OCI-LY1 (cell line): ENCODE measurements at regions not wholly inside any gene's neighbourhood (a gene's known extent, or its start where the extent isn't known, plus 50 kb on each side); places are given as distances from the start of the nearest gene placed in this dataset.

ENCODE experiments used
- H2AFZ ChIP-seq: fragments of 200-600 bp; sonication (generic), shearing (Covaris generic); 2 replicates; pipeline ENCODE4 v1.6.0; 2014; ENCODE audit warnings: antibody characterized with exemption, mild to moderate bottlenecking, low read length
- H3F3A ChIP-seq: fragments of 200-600 bp; sonication (generic), shearing (Covaris generic); 2 replicates; pipeline ENCODE4 v1.6.0; 2014; ENCODE audit warnings: mild to moderate bottlenecking, antibody characterized with exemption, low read length, moderate library complexity; ENCODE audit not compliant: insufficient read depth
- H3K27ac ChIP-seq: fragments of 200-600 bp; sonication (generic); 2 replicates; pipeline ENCODE4 v1.5.1; 2014; ENCODE audit warnings: low read length, mixed run types, mild to moderate bottlenecking, low read depth; ENCODE audit not compliant: poor library complexity, severe bottlenecking
- H3K27me3 ChIP-seq: fragments of 200-600 bp; sonication (generic); 2 replicates; pipeline ENCODE4 v1.6.0; 2014; ENCODE audit warnings: antibody characterized with exemption, mild to moderate bottlenecking, low read length, moderate library complexity; ENCODE audit not compliant: insufficient read depth
- H3K36me3 ChIP-seq: fragments of 200-600 bp; sonication (generic); 2 replicates; pipeline ENCODE4 v1.6.1; 2014; ENCODE audit warnings: mild to moderate bottlenecking, antibody characterized with exemption, low read length, moderate library complexity, mixed read lengths; ENCODE audit not compliant: insufficient read depth
- H3K4me1 ChIP-seq: fragments of 200-600 bp; sonication (generic); 2 replicates; pipeline ENCODE4 v1.5.1; 2014; ENCODE audit warnings: mild to moderate bottlenecking, low read length, moderate library complexity; ENCODE audit not compliant: insufficient read depth, severe bottlenecking
- H3K4me2 ChIP-seq: fragments of 200-600 bp; sonication (generic), shearing (Covaris generic); 2 replicates; pipeline ENCODE4 v1.6.1; 2014; ENCODE audit warnings: low read length
- H3K4me3 ChIP-seq: fragments of 200-600 bp; sonication (generic); 2 replicates; pipeline ENCODE4 v1.5.1; 2014; ENCODE audit warnings: low read length, low read depth, mild to moderate bottlenecking, mixed read lengths; ENCODE audit not compliant: poor library complexity, severe bottlenecking
- H3K79me2 ChIP-seq: fragments of 200-600 bp; shearing (Covaris generic); 2 replicates; pipeline ENCODE4 v1.6.1; 2016; ENCODE audit warnings: mixed run types, low read length, mixed read lengths; ENCODE audit not compliant: insufficient read depth
- H3K9ac ChIP-seq: fragments of 200-600 bp; sonication (generic), shearing (Covaris generic); 2 replicates; pipeline ENCODE4 v1.6.1; 2014; ENCODE audit warnings: mild to moderate bottlenecking, low read length, mixed read lengths
- H3K9me2 ChIP-seq: fragments of 200-600 bp; sonication (generic), shearing (Covaris generic); 2 replicates; pipeline ENCODE4 v1.6.1; 2014; ENCODE audit warnings: low read depth, mild to moderate bottlenecking, low read length, mixed read lengths
- H3K9me3 ChIP-seq: fragments of 200-600 bp; shearing (Covaris generic); 2 replicates; pipeline ENCODE4 v1.6.1; 2014; ENCODE audit warnings: low read length, mixed read lengths
- H4K20me1 ChIP-seq: fragments of 200-600 bp; sonication (generic), shearing (Covaris generic); 2 replicates; pipeline ENCODE4 v1.6.0; 2016; ENCODE audit warnings: mild to moderate bottlenecking, low read length; ENCODE audit not compliant: insufficient read depth
- EZH2 ChIP-seq: fragments of 200-600 bp; sonication (generic), shearing (Covaris generic); IDR thresholded peaks from 2 replicates; pipeline ENCODE4 v1.8.0; 2017; ENCODE audit warnings: borderline replicate concordance, mixed run types, mild to moderate bottlenecking, antibody characterized with exemption, low read length, moderate library complexity, mixed read lengths
- TF ChIP-seq, protein P1 (sequence below): fragments of 200-600 bp; sonication (generic), shearing (Covaris generic); IDR thresholded peaks from 2 replicates; pipeline ENCODE4 v1.5.1; 2017; ENCODE audit warnings: mild to moderate bottlenecking, antibody characterized with exemption, low read length, moderate library complexity, mixed read lengths

GRCh38 chr9:18159254-18159653, 314.7 kb upstream of the ADAMTSL1 start:
- no peak overlapping the region for H3K4me2 ChIP-seq
- H3K9me2 ChIP-seq = no peaks in the 10 kb centered on the region
- no peaks in the 10 kb centered on the region for H3K9me3 ChIP-seq
- no peaks in the 10 kb centered on the region for H3K27me3 ChIP-seq
- H3K27ac ChIP-seq = no peak overlapping the region
- no peaks in the 10 kb centered on the region for H3K36me3 ChIP-seq
- no peak overlapping the region for H2AFZ ChIP-seq
- TF ChIP-seq, protein P1, sequence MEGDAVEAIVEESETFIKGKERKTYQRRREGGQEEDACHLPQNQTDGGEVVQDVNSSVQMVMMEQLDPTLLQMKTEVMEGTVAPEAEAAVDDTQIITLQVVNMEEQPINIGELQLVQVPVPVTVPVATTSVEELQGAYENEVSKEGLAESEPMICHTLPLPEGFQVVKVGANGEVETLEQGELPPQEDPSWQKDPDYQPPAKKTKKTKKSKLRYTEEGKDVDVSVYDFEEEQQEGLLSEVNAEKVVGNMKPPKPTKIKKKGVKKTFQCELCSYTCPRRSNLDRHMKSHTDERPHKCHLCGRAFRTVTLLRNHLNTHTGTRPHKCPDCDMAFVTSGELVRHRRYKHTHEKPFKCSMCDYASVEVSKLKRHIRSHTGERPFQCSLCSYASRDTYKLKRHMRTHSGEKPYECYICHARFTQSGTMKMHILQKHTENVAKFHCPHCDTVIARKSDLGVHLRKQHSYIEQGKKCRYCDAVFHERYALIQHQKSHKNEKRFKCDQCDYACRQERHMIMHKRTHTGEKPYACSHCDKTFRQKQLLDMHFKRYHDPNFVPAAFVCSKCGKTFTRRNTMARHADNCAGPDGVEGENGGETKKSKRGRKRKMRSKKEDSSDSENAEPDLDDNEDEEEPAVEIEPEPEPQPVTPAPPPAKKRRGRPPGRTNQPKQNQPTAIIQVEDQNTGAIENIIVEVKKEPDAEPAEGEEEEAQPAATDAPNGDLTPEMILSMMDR = no peak
- no peak for TF ChIP-seq EZH2
- H3F3A ChIP-seq = no peaks in the 10 kb centered on the region
- no peak overlapping the region for H3K4me3 ChIP-seq
- no peaks in the 10 kb centered on the region for H4K20me1 ChIP-seq
- no peak overlapping the region for H3K9ac ChIP-seq
- no peaks in the 10 kb centered on the region for H3K4me1 ChIP-seq
- no peaks in the 10 kb centered on the region for H3K79me2 ChIP-seq

DNA sequence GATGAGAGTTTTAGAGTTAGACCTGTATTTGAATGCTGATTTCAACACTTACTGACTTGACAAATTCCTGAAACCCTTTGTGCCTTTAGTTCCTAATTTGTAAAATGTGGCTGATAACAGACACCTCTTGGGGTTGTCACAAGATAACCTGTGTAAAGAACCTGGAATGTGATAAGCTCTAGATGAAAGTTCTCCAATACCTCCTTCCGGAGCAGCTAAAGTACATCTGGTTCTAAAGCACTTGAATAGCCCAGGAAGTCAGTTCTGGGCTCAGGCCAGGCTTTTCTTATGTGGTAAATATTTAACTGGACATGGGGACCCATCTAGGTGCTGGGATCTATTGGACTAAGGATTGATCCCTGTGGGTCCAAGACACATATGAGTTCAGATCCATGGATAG, 310.8 kb upstream of the ADAMTSL1 start:
- no peaks in the 10 kb centered on the region for H3K9me2 ChIP-seq
- no peak overlapping the region for H3K27ac ChIP-seq
- no peaks in the 10 kb centered on the region for H3K36me3 ChIP-seq
- no peaks in the 10 kb centered on the region for H3K27me3 ChIP-seq
- H4K20me1 ChIP-seq = no peaks in the 10 kb centered on the region
- no peak overlapping the region for H2AFZ ChIP-seq
- H3K9me3 ChIP-seq = no peaks in the 10 kb centered on the region
- H3K4me3 ChIP-seq = no peak overlapping the region
- TF ChIP-seq, protein P1 = no peak
- no peak for TF ChIP-seq EZH2
- H3K79me2 ChIP-seq = no peaks in the 10 kb centered on the region
- no peak overlapping the region for H3K4me2 ChIP-seq
- no peaks in the 10 kb centered on the region for H3K4me1 ChIP-seq
- H3F3A ChIP-seq = no peaks in the 10 kb centered on the region
- no peak overlapping the region for H3K9ac ChIP-seq

DNA sequence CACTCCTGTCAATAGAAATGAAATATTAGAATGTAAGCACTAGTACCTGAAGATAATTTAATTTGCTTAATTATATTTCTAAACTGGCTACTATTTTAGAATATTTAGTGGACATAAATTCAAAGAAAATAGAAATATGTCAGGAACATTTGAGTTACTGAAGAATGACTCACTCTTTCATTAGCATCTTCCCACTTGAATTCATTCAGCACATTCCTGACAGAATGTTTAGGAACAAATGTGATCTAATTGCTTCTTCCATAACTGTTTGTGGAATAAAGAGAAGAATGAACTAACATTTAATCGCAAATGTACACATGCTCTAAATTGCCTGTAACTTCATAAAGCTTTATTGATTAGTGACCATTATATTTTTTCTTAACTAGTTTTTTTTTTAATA, 306.2 kb upstream of the ADAMTSL1 start:
- H4K20me1 ChIP-seq = no peaks in the 10 kb centered on the region
- no peak overlapping the region for H3K4me3 ChIP-seq
- H3K36me3 ChIP-seq = no peaks in the 10 kb centered on the region
- H3F3A ChIP-seq = no peaks in the 10 kb centered on the region
- H3K9me3 ChIP-seq = no peaks in the 10 kb centered on the region
- no peaks in the 10 kb centered on the region for H3K79me2 ChIP-seq
- no peaks in the 10 kb centered on the region for H3K27me3 ChIP-seq
- no peaks in the 10 kb centered on the region for H3K4me1 ChIP-seq
- no peak overlapping the region for H3K4me2 ChIP-seq
- no peak overlapping the region for H3K27ac ChIP-seq
- H3K9ac ChIP-seq = no peak overlapping the region
- TF ChIP-seq, protein P1 = no peak
- no peak for TF ChIP-seq EZH2
- H3K9me2 ChIP-seq = no peaks in the 10 kb centered on the region
- no peak overlapping the region for H2AFZ ChIP-seq
